SKM-1 treated with dmso at 0.1 percent for 144 hours (cell line): ENCODE measurements at regions not wholly inside any gene's neighbourhood (a gene's known extent, or its start where the extent isn't known, plus 50 kb on each side); places are given as distances from the start of the nearest gene placed in this dataset.
"Not testable (repeated sequence)": the region's sequence is repeated elsewhere in the genome, so short reads cannot be mapped to it uniquely, and the experiment has no call there.

ENCODE experiments used
- DNase-seq: peaks from one replicate; lab custom pipeline; 2025; ENCODE audit not compliant: unreplicated experiment; lab: John Stamatoyannopoulos, UW

DNA sequence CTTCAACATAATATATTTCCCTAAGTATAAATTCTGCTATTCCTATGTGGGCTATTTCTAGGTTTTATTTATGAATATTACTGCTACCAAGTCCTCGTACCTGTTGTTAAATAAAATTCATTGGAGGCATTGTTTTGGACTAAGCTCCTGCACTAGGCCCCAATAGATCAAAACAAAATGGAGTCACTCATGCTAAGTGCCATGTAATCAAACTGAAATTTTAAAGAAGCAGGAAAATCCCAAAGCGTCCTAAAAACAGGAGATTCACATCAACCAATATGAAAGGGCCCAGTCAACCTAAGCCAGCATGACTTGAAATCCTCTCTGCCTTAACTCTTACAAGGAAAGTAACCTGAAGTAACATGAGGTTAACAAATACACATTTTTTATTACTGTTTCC, 743.2 kb downstream of the TRAM1L1 start:
- no peak for DNase-seq

DNA sequence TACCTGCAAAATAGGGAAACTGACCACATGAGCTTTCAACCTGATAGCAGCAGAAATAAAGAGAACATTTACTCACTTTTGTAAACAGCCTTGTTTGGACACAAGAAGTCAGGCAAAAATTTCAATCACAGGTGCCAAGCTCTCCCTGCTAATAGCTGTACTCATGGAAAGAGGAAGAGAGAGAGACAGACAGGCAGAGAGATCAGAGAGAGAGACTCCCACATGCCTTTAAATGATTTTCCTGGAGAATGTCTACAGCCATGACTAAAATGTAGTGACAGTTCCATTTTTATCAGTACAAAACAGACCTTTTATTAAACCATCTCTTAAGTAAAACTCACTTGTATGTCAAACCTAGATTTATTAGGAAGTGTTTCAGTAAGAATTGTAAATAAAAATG, 752.9 kb downstream of the TRAM1L1 start:
- DNase-seq, result no peak

DNA sequence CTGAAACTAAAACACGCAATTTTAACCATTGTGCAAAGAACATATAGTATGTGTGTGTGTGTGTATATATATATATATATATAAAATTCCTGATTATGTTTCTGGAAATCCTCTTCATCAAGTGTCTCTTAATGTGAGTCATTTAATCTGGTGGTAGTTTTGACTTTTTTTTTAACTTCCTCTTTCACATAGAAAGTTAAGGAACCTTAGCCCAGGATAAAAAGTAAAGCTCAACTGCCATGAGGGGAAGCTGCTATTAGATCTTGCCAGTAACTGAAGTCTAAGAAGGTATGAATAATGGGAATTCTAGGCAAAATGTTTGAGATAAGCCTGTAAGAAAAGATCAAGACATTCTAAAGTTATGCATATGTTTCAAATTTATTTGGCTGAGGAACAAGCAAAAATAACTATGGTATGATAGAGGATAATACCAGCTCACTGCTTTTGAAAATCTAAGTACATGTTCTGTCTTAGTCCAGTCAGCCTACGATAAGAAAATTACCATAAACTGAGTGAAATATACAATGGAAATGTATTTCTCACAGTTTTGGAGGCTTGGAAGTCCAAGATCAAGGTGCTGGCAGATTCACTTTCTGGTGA, 757.0 kb downstream of the TRAM1L1 start:
- DNase-seq, result peak; percentile 36

DNA sequence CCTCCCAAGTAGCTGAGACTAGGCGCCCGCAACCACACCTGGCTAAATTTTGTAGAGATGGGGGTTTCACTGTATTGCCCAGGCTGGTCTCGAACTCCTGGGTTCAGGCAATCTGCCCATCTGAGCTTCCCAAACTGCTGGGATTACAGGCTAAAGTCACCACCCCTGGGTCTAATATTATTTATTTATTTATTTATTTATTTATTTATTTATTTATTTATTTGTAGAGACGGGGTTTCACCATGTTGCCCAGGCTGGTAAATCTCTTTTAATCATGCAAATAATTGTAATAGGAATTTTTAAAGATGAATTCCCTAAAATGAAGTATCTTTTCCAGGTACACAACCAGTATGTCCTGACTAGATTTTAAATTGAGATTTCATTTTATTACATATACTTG, 761.8 kb downstream of the TRAM1L1 start:
- no peak for DNase-seq

DNA sequence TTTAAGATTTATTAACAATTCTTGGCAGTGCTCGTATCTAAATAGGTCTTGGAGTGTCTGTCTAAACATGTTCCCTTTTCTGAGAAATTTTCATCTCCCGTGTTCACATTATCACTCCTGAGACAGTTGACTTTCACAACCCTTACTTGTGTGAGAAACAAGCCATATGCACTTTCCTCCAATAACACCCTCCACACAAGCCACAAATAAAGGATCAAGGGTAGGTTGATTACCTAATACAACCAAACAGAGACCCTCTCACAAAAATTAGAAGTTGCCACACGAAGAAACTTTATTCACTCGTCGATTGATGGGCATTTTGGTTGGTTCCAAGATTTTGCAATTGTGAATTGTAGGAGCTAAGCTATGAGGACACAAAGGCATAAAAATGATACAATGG, 763.9 kb downstream of the TRAM1L1 start:
- no peak for DNase-seq

DNA sequence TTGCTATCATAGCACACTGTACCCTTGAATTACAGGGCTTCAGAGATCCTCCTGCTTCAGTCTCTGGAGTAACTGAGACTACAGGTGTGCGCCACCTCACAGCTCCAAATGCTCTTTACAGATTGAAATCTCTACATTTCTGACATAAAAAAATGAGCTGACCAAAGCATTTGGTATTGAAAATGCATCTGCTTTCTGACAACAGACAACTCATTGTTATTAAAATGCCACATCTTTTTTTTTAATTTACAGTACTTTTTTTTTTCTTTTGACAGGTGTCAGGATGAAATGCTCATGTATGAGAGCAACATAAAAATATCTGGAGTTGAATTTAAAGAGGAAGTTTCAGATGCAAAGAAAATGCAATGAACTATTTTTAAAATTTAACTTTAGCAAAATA, 764.5 kb downstream of the TRAM1L1 start:
- no peak for DNase-seq

DNA sequence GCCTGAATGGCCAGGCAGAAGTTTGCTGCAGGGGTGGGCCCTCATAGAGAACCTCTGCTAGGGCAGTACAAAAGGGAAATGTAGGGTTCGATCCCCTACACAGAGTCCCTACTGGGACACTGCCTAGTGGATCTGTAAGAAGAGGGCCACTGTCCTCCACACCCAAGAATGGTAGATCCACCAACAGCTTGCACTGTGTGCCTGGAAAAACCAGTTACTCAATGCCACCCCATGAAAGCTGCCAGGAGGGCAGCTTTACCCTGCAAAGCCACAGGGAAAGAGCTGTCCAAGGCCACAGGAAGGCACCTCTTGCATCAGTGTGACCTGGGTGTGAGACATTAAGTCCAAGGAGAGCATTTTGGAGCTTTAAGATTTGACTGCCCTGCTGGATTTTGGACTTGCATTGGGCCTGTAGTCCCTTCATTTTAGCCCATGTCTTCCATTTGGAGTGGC, 781.6 kb downstream of the TRAM1L1 start:
- DNase-seq, result no peak

DNA sequence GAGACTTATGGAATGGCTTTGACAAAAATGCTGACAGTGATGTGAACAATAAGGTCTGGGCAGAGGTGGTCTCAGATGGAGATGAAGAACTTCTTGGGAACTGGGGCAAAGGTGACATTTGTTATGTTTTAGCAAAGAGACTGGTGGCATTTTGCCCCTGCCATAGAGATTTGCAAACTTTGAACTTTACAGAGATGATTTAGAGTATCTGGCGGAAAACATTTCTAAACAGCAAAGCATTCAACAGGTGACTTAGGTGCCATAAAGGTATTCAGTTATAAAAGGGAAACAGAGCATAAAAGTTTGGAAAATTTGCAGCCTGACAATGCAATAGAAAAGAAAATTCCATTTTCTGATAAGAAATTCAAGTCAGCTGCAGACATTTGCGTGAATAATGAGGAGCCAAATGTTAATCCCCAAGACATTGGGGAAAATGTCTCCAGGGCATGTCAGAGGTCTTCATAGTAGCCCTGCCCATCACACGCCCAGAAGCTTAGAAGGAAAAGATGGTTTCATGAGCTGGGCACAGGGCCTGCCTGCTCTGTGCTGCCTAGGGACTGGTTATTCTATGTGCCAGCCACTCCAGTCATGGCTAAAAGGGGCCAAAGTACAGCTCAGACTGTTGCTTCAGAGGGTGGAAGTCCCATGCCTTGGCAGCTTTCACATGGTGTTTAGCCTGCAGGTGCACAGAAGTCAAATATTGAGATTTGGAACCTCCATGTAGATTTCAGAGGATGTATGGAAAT, 782.2 kb downstream of the TRAM1L1 start:
- DNase-seq, result no peak

DNA sequence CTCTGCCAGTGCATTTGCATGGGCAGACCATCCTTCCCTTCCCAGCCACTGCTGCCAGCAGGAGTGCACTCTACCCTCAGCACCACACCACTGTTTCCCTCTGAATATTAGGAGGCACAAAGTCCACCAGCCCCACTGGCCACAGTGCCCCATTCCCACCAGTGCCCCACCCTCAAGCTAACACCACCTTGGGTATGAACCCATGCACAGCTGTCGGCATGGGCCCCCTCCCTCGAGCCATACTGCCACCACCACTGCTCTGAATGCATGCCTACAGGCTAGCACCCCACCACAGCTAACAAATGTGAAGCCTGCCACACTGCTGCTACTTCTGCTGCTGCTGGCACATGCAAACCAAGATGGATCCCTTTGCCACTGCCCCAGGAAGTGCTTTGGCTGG, 810.4 kb downstream of the TRAM1L1 start:
- DNase-seq, result no peak

DNA sequence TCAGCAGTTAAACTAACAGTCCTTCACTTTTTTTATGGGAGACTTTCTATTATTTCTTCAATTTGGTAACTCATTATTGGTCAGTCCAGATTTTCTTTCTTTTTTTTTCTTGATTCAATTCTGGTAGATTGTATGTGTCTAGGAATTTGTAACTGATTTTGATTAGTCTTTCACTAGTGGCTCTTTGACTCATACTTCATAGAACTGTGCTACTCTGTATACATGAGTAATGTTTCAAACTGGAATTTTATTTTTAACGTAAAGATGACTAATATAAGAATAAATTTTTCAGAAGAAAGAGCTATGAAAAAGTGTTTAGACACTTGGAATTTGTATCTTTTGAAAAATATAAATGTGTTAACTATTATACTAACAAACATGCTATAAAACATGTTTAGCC, 813.0 kb downstream of the TRAM1L1 start:
- no peak for DNase-seq

DNA sequence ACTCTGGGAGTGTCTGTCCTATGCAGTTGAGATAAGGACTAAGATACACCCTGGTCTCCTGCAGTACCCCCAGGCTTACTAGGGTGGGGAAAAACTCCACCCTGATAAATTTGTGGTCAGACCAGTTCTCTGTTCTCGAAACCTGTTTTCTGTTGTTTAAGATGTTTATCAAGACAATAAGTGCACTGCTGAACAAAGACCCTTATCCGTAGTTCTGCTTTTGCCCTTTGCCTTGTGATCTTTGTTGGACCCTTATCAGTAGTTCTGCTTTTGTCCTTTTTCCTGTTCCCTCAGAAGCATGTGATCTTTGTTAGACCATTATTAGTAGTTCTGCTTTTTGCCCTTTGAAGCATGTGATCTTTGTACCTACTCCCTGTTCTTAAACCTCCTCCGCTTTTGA, 824.4 kb downstream of the TRAM1L1 start:
- peak; percentile 35 for DNase-seq

DNA sequence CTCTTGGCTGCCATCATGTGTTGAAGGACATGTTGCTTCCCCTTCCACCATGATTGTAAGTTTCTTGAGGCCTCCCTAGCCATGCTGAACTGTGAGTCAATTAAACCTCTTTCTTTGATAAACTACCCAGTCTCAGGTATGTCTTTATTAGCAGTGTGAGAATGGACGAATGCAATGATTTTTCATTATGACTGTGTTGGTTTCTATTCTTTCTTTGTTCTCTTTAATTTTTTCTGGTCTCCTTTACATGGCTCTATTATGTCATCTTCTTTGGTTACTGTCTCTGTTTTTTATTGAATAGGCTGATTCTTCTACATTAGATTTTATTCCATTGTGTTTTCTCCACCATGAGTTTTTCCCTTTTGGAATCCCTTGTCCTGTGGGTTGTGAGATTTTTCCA, 840.6 kb downstream of the TRAM1L1 start:
- no peak for DNase-seq

DNA sequence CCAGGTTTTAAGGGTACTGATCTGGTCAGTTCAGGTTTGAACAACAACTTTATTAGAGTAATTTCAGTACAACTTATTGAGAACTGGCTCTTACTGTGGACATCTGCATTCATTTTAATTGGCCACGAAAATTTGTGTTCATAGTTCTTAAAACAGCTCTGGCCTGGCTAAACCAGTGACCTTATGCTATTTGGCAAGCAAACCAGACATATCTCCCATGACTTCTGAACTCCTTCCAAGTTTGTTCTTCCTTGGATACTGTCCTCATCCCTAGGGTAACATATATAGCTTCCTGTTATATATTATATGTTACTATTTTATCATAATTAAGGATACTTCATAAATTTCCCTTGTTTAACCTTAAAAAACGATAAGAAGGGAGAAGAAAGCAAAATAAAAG, 841.9 kb downstream of the TRAM1L1 start:
- no peak for DNase-seq

DNA sequence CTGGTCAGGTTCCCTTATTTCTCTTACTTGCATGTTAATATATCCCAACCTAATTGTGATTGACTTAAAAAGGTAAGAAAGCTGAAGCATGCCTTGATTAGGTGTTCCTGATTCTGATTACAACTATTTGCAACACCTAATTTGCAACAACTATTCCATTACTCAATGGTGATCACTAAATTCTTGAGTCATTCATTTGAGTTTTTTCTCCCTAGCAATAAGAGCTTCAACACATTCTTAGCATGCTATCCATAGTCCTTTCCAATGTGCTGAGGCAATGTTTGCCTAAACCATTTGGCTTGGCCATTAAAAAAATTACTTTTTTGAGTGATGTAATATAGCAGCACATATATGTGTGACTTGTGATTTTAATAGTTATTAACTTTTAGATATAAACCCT, 851.4 kb downstream of the TRAM1L1 start:
- no peak for DNase-seq

DNA sequence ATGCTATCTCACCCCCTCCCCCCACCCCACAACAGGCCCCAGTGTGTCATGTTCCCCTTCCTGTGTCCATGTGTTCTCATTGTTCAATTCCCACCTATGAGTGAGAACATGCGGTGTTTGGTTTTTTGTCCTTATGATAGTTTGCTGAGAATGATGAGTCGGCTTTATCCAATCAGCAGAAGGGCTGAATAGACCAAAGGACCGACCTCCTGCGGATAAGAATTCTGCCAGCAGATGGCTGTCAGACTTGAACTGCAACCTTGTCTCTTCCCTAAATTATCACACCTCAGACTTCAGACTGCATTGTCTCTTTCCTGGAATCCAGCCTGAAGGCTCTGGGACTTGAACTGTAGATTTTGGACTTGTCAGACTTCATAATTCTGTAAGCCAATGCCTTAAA, 853.4 kb downstream of the TRAM1L1 start:
- DNase-seq, result not testable (repeated sequence)

DNA sequence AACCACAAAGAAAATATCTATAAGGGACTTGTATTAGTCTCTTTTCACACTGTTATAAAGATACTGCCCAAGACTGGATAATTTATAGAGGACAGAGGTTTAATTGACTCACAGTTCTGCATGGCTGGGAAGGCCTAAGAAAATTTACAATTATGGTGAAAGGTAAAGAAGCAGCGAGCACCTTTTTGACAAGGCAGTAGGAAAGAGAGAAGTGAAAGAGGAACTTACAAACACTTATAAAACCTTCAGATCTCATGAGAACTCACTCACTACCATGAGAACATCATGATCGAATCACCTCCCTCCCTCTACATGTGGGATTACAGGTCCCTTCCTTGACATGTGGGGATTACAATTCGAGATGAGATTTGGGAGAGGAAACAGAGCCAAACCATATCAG, 856.0 kb downstream of the TRAM1L1 start:
- DNase-seq, result peak; percentile 5

DNA sequence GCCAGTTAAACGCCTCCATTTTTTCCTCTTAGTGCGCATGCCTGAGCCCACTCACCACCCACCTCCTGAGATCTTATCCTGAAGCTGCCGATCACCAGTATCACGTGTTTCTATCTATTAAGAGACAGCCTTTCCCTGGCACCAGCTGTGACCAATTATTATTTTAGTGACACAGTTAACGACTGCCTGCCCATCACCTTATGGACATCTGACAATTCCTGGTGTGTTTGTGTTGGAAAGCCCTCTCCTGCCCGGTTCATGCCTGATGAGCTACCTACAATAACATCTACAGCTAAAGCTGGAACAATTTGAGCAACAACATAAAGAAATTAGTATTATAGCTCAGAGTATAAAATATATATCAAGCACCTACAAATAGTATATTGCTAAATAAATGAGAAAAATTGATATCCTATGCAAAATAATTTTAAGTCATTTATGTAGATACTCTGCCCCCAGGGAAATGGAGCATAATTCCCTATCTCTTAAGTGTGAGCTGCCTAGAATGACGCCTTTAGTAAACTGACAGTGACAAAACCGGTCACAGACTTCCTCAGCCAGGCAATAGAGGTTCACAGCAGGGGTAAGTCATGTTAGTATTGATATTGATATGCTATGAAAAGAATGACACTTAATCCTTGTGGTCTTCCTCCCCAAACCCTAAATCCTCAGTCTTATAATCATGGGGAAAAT, 862.2 kb downstream of the TRAM1L1 start:
- DNase-seq, result no peak

DNA sequence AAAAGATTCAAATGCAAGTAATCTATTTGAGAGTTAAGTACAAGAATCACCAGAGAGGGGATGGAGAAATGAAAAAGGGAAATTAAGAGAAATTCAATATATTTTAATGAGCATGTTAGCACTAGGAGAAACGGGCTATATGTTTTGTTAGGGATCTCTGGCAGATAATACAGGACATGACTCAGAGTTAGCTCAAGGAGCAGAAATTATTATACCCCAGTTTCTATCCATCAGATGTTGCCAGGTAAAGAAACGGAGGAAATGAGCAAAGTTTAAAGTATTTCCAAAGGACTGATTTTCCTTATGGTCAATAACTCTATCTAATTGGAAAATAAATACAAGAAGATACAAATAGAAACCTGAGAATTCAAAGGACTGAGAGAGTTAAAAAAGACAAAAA, 867.6 kb downstream of the TRAM1L1 start:
- DNase-seq, result no peak

DNA sequence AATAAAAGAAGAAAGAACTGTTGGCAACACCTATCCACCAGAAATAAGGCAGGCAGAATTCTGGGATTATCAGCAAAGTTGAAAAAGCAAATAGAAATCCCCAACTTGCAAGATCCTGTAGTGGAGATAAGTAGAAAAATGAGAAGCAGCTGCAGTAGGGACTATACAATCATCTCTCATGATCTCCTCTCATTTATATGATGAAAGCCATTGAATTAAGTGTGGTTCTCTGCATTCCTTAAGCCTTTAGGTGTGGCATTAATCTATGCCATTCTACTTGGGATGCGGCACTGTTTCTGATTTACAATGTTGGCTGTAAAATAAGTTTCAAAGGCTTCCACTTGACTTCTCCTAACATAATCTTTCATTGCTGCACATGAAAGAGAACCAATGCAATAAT, 869.8 kb downstream of the TRAM1L1 start:
- DNase-seq, result no peak

DNA sequence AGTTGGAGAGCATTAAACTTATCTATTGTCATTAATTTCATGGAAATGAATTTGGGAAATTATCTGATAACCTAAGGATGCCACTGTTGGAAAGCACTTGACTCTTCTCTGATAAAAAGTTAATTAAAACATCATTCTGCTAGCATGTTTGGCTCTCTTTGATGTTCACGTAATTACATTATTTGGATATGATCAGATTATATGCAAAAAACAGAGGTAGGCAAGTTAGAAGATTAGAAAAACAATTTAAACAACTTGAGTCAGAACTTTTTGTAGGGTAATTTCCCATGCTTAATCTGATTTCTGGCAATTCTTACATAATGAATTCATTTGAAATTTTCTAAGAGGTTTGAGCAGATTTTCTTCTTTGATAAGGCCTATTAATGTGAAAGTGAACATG, 882.9 kb downstream of the TRAM1L1 start:
- DNase-seq, result no peak

DNA sequence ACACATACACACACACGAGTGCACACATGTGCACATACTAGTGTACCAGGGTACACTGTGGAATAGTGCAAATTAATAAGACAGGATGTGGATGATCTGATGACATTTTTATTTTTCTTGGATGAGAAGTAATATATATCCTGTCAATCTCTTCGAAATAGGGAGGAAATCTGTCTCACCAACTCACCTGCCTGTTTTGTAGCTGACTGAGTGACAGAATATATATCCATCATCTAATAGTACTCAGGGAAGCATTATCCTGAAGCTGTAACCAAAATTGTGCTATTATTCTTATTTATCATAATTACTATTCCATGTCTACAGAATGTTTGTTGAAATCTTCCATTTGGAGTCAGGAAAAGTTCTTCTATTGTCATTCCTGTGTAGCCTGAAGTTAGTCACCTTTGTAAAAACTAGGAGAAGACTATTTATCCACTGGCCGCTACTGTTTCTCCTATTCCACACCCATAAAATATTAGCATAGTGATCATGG, 888.0 kb downstream of the TRAM1L1 start:
- DNase-seq, result no peak

DNA sequence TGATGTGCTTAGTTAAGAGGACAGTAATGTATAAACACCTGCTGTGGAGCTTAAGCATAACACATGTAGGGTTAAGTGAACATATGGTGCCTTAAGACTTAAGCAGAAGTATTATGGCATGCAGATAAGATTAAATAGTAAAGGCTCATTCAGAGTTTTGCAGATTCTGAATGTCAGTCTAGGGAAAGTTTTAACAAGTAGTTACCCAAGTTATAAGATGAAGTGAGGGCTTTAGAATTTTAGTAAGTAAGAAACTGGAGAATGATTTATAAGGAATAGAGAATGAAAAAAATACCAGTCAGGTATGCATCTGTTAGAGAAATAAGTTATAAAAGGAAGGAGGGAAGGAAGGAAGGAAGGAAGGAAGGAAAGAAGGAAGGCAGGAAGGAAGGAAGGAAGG, 902.1 kb downstream of the TRAM1L1 start:
- DNase-seq, result no peak
